NCI-H526 treated with DMSO at 0.1 percent for 48 hours (cell line): ENCODE measurements at regions not wholly inside any gene's neighbourhood (a gene's known extent, or its start where the extent isn't known, plus 50 kb on each side); places are given as distances from the start of the nearest gene placed in this dataset.

ENCODE experiments used
- DNase-seq: peaks from one replicate; lab custom pipeline; 2025; lab: John Stamatoyannopoulos, UW

GRCh38 chr10:3426190-3426845 is 253.7 kb upstream of the PITRM1 start:
- no peak for DNase-seq

GRCh38 chr10:3425716-3426115 is 253.1 kb upstream of the PITRM1 start:
- DNase-seq, result no peak

DNA sequence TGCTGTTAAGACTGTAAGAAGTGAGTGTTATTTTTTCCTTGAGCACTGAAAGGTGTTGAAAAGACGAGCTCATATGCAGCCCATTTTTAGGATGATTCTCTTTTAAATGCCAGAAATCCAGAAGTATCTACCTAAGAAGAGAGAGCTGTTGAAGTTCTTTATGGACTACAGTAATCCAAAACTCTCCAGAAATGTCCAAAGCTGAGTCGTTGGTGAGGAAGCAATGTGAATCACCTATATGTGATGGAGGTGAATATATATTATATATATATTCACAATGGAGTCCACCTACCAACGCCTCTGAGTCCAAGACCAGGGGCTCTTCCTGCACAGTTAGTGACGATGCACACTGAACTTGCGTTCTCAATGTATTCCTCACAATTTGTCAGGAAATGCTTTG is 252.7 kb upstream of the PITRM1 start:
- DNase-seq, result no peak

DNA sequence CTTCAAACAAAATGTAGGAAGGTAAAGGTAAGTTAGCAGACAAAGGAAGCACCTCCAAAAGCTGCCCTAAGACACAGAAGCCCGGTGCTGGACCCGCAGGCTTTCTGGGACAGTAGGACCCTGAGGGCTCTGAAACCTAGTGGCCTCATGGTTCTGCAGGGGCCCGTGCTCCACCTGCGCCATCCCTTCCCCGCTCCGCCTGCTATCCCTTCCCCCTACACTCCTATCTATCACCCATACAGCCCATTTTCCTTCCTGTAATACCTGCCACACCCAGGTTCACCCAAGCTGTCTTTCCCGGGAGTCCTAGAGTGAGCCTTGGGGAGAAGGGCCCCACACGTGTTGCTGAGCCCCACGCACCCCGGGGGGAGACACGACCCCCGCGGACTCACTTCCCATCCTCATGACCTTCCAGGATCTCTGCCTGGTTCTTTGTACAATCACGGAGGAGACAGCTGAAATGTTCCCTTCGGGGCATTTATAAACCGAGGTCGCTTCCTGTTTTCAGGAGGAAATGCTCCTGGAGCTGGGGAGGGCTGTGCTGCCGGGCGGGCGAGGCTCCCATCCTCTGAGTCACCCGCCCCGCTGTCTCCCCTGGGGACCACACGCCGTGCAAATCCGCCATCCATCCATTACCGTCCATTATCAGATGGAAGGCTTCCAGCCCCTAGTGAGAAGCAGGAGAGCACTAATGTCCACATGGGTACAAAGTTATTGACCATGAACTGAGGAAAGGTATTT is 251.7 kb upstream of the PITRM1 start:
- DNase-seq, result no peak

GRCh38 chr10:3423384-3423783 is 250.8 kb upstream of the PITRM1 start:
- DNase-seq, result no peak

DNA sequence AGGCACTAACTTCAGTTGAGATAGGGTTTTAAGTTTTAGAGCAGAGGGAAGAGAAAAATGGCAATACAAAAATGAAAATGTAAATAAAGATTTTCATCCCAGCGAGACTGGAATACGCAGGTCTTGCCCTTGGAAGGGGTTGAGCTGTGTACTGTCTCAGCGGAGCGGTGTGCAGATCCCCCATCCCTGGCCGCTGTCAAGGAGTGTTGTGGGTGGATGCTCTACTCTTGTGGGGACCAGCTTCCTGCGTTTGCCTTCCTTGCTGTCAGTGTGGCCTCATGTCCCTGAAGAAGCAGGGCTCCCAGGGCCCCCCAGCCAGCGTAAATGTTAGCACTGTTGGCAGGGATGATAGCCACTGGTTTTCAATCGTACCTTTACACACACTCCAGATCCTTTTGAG is 249.7 kb upstream of the PITRM1 start:
- no peak for DNase-seq

DNA sequence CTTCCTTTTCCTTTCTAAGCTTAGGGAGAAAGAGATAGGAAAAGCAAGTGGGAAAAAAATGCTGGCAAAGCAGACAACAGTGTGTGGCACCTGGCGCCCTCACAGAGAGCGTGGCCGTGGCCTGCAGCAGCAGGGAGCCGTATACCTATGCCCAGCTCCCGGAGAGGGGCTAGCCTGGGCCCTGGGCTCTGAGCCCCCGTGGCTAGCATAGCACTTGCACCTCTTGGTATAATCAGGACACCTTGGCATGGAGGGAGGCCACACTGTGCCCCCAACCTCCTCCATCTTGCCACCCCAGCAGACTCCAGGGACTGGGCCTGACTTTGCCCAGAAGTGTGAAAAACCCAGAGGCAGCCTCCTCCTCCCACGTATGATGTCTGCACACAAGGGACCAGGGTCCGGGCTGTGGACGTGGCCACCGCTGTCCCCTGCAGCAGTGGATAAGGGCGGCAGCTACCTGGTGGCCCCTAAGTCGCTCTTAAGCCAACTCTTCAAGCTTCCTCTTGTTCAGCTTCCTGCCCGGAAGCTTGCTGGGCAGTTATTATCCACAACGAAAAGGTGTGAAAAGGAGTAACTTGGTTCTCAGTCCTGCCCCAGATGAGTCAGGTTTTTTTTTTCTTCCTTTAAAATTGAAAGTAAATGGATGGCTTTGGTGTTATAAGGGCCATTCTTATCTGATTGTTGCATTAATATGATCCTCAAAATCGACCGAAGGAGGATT is 249.1 kb upstream of the PITRM1 start:
- DNase-seq, result no peak

DNA sequence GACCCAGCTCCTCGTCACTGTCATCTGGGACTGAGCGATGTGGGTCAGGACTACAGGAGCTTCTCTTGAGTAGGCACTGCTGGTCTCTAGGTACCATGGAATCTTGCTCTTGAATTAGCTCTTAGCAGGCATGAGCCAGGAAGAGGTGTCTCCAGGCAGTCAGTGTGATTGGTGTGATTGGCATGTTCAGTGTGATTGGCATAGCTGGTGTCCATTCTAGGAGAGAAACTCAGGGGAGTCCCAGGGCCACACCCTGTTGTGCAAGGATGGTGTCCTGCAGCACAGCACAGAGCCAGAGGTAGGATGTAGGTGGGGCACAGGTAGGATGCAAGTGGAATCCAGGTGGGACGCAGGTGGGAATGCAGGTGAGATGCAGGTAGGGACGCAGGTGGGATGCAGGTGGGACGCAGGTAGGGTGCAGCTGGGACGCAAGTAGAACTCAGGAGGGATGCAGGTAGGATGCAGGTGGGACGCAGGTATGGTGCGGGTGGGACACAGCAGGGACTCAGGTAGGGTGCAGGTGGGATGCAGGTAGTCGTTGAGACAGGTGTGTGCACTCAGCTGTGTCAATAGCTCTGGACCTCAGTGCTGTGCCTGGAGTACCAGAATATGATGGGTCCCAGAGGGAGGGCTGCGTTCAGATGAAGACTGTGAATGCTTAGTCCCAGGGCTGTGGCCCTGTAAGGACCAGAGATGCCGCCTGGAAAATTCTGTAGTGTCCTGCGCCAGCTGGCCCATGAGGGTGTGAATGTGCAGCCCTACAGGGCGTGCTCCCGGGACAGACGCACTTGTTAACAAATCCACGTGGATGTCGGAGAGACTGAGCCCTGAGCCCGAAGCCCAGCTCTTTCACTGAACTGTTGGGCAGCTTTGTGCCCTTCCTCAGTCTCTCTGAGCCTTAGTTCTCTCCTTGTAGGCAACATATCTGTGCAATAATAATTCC is 248.2 kb upstream of the PITRM1 start:
- DNase-seq, result no peak

DNA sequence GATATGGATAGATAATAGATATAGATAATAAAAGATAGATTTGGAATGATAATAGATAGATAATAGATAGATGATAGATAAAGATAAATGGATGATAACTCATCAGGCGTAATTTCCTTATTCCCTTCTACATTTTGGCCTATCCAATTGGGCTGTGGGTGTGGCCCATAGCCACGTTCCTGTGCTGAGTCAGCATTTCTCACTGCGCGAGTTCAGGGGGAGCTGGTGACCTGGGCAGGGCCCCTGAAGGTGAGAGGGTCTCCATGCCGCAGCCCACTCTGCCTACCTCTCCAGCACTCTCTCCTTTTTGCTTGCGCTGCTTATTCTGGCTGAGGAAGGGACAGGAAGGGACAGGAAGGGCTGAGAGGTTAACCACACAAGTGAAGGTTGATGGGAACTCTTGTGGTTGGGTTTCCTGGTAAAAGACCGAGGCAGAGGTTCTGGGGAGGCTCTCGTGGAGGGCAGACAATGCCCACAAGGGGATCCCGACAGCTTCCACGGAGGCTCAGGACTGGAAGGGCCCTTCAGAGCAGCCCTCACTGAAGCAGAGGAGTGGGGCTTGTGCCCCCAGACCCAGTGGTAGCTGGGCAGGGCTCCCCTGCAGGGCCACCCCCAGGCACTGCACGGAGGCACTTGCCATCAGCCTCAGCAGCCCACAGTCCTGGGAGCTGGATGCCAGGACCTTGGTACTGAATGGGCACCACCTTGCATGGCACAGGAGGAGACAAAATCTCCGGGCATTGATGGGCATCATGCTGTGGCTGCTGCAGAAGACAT is 247.3 kb upstream of the PITRM1 start:
- DNase-seq, result no peak

DNA sequence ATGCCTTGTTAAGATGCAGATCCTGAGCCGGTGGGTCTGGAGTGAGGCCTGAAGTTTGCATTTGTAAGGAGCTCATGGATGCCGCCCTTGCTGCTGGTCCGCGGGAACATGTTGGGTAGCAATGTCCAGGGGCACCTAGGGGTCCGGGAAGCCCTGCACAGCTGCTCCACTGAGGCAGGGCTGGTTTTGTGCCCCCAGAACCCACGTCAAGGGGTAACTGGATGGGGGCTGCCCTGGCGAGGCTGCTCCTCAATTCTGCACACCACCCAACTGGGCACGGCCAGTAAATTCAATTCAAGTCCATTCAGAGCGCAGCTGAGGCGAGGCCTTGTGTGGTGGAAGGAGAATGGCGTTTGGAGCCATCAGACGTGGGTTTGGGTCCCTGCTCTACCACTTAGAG is 246.3 kb upstream of the PITRM1 start:
- DNase-seq, result no peak

DNA sequence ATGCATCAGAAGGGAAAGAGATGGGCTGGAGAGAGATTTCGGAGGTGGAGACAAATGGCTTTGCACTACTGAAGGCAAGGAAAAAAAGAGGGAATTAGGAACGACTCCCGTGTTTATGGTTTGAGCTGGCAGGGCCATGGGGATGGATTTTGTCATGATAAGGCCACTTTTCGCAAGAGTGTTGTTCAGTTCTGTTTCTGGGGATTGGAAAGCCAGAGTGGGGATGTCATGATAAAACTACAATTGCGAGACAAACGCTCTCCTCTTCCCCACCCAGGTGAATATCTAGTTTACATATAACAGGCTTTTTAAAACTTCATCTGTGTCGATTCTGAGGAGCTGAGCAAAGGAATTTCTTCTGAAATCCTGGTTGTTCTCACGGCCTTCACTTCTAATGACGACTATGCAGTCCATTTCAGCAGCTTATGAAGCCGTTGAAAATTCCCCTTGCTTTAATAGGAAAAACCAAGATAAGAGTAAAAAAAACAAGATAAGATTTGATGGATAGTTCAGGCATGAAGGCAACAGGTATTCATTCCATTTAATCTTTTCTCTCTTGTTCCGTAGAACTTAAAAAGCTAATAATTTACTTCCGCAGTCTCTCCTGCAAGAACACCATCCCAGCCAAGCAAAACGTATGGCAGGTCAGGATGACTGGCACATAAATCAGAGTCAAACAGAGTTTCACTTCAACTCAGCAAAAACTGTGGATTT is 245.6 kb upstream of the PITRM1 start:
- DNase-seq, result no peak

DNA sequence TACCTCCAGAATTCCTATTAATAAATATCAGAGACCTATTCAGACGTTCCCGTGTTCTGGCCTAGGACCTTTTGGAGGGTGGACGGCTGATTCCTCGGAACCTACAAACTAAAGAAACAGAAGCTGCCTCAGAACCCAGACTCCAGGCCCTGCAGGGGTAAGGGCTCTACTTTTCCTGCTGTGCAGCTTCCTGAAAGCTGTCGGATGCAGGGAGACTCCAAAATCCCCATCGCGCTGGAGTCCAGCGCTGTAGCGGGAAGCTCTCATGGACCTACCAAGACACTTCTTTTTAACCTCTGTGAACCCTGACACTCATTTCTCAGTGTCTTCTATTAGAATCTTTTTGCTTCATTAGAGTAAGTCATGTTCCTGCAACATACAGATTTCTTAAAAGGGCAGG is 244.5 kb upstream of the PITRM1 start:
- DNase-seq, result no peak

- no peak for DNase-seq
These were observed 243.5 kb upstream of the PITRM1 start for GRCh38 chr10:3415878-3416605.

DNA sequence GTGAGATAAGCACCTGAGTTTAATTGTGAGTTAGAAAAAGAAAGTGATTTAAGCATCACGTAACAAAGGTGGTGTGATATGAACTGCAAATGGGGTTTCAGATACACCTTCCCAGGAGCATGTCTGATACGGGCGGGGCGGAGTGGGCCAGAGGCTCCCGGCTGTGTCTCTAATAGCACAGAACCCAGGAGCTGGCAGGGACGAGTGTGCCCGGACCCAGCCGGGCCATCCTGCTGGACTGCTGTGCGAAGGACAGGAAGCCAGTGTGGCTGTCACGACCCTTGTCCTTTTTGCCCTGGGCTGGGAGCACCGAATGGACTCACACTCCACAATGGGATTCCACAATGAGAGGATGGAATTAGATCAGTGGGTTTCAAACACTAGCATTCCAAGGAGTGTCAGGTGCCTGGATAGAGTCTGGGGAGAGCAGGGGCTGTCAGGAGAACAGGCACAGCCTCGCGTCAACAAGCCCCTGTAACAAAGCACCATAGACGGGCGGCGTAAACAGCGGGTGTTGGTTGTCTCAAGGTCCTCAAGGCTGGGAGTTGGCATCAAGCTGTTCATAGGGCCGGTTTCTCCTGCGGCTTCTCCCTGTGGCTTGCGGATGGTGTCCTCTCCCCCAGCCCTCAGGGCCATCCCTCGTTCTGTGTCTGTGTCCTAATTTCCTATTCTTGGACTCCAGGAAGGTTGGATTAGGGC is 242.6 kb upstream of the PITRM1 start:
- DNase-seq, result no peak

DNA sequence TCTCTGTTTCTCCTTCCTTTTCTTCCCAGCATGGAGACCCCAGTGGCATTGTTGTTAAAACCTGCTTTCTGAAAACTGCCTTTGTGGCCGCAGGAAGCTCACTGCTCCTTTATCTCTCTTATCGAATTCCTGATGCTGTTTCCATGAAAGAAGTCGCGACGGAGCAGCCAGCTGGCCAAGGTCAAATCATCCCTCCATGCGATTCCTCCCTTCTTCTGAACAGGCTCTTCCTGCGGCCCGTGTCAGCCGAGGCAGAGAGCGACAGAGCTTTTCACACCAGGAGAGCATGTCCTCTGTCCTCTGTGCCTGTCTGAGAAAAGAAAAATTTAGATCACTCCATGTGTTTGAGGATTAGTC is 242.1 kb upstream of the PITRM1 start:
- DNase-seq, result no peak

DNA sequence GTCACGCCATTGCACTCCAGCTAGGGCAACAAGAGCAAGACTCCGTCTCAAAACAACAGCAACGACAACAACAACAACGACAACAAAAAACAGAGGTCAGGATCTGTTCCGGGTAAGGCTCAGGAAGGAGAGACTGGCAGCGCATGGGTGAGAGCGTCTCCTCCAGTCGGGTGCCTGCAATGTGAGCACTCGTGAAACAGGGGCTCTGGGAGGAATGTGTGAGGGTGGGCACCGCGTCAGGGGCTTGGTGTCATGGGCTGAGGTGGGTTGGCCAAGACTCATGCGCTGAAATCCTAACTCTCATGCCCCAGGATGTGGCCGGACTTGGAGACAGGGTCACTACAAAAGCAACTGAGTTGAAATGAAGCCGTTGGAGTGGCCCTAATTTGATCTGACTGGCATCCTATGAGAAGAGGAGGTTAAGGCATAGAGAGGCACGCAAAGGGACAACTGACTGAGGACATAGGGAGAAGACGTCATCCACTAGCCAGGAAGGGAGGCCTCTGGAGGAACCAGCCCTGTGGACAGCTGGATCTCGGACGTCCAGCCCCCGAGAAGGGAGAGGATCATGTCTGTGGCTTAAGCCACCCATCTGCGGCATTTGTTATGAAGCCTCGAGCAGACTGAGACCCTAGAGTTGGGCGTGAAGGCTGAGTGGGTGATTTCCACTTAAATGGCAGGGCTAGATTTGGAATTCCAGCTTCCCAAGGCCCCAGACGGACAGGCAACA is 241.5 kb upstream of the PITRM1 start:
- no peak for DNase-seq

- DNase-seq, result no peak
These were observed 240.1 kb upstream of the PITRM1 start for GRCh38 chr10:3412646-3413045.

DNA sequence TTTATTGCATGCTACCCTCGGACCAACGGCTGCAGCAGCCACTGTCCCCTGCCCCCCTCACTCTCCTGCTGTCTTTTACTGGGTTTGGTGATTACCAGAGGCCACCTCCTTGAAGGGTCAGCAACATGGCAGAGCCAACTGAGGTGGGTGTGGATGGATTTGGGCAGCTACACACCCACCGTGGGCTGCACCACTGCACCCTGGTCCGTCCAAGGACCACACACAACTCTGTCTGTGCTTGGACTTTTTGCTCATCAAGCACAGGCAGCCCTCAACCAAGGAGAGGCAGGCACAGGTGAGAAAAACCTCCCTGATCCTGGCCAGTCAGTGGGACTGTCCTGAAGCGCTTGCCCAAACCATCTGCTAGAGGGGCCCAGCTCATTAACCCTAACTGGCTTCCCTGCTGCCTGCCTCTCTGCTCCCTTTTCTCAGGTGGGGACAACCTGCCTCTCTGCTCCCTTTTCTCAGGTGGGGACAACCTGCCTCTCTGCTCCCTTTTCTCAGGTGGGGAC is 239.5 kb upstream of the PITRM1 start:
- no peak for DNase-seq

GRCh38 chr10:3411044-3411443 is 238.5 kb upstream of the PITRM1 start:
- DNase-seq, result no peak
